HG03439 (cell line): ENCODE measurements at regions not wholly inside any gene's neighbourhood (a gene's known extent, or its start where the extent isn't known, plus 50 kb on each side); places are given as distances from the start of the nearest gene placed in this dataset.
"Not testable (repeated sequence)": the region's sequence is repeated elsewhere in the genome, so short reads cannot be mapped to it uniquely, and the experiment has no call there.

Source experiments
- ATAC-seq: cut with Tn5 transposase; IDR thresholded peaks from one replicate; pipeline ENCODE4 v1.9.1; 2021; ENCODE audit warnings: mild to moderate bottlenecking, moderate library complexity; ENCODE audit not compliant: unreplicated experiment

DNA sequence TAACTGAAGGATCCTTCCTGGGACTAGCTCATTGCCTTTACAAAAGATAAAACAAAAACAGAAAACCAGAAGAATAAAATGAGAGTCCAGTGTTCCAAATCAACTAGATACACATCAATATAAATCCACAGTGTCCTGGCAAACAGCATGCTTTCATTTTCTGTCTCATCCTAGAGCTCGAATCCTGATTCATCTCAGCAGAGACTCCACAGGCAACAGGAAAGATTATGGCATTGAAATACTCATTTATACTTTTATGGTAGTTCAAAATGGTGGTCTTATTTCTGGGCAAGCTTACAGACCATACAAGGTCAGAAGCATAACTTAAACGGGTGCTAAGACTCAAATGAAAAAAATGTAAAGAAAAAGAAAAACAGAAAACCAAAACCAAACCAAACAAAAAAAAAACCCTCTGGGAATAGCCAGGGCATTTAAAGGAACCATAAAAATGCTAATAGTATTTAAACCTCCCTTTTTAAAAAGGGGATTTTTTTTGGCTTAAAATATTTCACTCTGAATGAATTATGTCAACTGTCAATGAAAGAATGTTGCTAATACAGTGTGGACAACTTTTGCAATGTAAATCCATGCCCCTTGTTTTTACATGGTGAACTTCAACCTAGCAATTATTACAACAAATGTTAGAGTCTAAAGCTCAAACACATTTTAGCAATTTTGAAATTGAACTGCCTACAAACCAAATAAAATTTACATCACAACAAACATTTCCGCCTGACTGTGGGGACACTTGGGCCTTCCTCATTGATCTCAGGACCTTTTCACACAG, 57.9 kb downstream of the GPR101 start:
- no peak for ATAC-seq

DNA sequence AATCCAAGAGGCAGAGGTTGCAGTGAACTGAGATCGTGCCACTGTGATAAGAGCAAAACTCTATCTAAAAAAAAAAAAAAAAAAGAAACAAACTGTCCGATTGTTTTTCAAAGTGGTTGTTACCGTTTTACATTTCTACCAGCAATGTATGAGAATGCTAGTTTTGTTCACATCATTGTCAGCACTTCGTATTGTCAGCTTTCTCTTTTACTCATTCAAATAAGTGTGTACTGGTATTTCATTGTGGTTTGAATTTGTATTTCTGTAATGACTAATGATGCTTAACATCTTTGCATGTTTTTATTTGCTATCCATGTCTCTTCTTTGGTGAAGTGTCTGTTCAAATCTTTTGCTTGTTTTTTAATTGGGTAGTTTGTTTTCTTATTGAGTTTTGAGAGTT, 65.8 kb downstream of the GPR101 start:
- ATAC-seq = no peak

DNA sequence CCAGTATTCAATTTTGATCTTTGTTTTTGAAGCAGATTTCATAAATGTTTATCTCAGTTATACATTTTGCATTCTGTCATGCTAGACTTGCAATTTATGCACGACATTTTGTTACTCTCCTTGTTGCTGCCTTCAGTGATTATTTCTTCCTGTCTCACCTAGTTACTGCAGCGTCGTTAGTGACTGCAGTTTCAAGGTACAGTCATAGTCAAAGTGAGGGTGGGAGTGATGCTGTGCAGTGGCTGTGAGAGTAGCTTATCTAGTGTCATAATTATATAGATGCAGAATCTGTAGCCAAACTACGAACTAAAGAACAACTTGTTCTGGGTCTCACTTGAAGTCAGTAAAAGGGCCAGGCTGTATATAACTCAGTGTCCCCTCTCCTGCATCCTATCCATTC, 69.8 kb downstream of the GPR101 start:
- no peak for ATAC-seq

GRCh38 chrX:136961594-136962135, 72.1 kb downstream of the GPR101 start:
- ATAC-seq = no peak

- no peak for ATAC-seq
These were observed 74.4 kb upstream of the RBMX start for GRCh38 chrX:136954930-136955329.

DNA sequence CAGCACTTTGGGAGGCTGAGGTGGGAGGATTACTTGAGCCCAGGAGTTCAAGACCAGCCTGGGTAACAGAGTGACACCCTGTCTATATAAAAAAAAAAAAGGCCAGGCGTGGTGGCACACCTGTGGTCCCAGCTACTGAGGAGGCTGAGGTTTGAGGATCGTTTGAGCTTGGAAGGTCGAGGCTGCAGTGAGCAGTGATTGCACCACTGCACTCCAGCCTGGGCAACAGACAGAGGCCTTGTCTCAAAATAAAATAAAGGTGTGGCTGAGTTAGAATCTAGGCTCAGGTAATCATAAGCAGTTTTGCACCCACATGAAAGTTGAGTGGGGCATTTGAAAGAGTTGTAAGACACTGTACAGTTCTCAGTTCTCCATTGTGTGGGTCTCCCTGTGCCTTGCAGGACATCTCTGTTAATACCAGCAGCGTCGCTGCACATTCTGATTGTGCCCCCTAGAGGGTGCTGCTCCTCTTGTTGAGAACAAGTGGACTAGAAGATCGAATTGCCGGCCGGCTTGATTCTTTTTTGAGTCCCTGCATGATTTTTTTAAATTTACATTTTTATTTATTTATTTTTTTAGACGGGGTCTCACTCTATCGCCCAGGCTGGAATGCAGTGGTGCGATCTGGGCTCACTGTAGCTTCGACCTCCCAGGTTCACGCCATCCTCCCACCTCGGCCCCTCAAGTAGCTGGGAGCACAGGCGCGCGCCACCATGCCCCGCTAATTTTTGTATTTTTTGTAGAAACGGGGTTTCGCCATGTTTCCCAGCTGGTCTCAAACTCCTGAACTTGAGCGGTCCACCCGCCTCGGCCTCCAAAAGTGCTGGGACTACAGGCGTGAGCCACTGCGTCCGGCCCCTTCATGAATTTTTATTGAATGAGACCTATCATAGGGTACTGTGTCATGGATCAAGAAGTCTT, 73.6 kb upstream of the RBMX start:
- ATAC-seq = peak; percentile 92

GRCh38 chrX:136950211-136950610, 69.7 kb upstream of the RBMX start:
- no peak for ATAC-seq

GRCh38 chrX:136941396-136942337, 61.1 kb upstream of the RBMX start:
- no peak for ATAC-seq

GRCh38 chrX:136936183-136936549, 55.6 kb upstream of the RBMX start:
- ATAC-seq = no peak

DNA sequence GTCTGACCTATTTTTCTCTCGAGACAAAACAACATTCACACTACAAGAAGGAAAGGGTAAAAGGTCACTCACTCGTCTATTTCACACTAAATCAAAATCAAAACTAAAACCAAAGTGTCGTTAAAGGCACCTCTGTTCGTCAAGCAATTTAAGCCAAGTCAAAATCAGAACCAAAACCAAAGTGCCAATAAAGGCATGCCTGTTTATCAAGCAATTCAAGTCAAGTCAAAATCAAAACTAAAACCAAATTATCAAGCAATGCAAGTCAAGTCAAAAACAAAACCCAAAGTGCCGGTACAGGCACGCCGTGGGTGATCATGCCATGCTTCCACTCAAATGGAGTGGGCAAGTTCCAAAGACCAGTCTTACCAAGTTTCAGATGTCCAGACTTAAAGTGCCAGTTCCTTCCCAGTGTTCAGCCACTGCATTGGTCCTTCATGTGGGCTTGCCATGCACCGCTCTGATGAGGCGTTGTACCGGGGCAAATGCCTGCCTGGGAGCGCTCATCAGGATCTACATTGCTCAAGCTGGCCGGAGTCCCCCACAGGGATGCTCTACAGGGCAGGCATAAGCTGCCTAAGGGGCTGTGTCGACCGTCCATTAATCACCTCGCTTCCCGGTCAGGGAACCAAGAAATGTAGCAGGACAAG, 55.1 kb upstream of the RBMX start:
- peak; percentile 59 for ATAC-seq

- not testable (repeated sequence) for ATAC-seq
These were observed 54.1 kb upstream of the RBMX start for GRCh38 chrX:136934652-136935051.

DNA sequence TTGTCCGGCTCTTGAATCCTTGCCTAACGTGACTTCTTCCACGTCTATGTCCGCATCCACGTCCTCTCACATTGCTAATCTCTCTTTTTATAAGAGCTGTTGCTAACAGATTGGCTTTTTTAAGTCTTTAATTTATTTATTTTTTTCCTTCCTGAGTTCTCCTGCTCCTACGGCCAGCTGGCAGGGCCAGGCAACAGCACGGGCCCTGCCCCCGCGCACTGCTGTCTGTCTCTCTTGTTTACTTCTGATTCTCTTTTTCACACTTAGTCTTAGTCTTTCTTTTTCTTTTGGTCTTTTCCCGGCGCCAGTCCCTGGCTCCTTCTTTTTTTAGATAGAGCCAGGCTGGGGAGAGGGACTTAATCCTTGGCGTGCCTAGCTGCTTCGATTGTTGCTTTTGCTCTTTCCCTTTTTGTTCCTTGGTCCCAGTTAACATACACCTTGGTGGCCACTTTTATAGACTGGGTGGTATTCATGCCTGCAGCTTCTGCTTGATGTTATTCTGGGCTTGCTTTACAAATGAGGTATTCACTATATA, 53.2 kb upstream of the RBMX start:
- ATAC-seq = no peak

DNA sequence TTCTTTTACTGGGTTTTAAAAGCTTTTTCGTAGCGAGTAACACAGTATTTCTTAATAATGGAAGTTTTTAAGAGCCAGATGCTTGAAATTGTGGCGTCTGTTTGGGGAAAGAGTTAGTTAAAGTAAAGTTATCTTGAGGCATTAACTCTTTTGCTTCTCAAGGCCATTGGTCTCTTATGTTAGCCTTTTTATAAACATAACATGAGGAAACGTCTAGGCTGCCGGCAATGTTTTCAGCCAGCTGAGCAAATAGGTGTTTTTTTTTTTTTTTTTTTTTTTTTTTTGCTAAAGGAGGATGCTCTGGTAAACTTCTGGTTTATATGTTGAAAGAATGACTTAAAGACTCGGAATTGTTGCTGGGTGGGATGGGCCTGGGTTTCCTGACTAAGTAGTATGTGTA, 51.1 kb upstream of the RBMX start:
- no peak for ATAC-seq
